HCT116 (cell line): ENCODE measurements at regions not wholly inside any gene's neighbourhood (a gene's known extent, or its start where the extent isn't known, plus 50 kb on each side); places are given as distances from the start of the nearest gene placed in this dataset.

Source experiments
- ATAC-seq: fragments of 200-7000 bp; cut with Tn5 transposase; 2 replicates; pipeline ENCODE4 v1.9.1; 2020; ENCODE audit warnings: mild to moderate bottlenecking, moderate library complexity
- BruUV-seq: library from RNA; stranded (reverse); fragments of 400-500 nt; replicated peaks from 2 replicates; lab custom pipeline; 2021; lab: Mats Ljungman, UMichigan
- CTCF ChIA-PET: fragments of 300-600 bp; sonication (Branson Sonifier 250); formaldehyde crosslinking; loops from one replicate; lab custom pipeline; 2021; ENCODE audit warnings: antibody characterized with exemption; lab: Charles Lee
- POLR2A ChIA-PET: fragments of 300-600, 350-600 bp; sonication (Branson Sonifier 250); formaldehyde crosslinking; loops from one replicate; lab custom pipeline; 2021; ENCODE audit warnings: antibody characterized with exemption; lab: Charles Lee
- RAD21 ChIA-PET, 2 experiments: fragments of 300-600 bp; sonication (Branson Sonifier 250); formaldehyde crosslinking; loops; one replicate each; lab custom pipeline; 2023; ENCODE audit warnings: low total read pairs in 2 of 2; ENCODE audit not compliant: uncharacterized antibody in 2 of 2, unreplicated experiment in 2 of 2, low non-redundant PET in 1 of 2; lab: Charles Lee
- DNase-seq: peaks from one replicate; pipeline ENCODE4 v3.0.0-alpha.2; 2010; ENCODE audit warnings: low read depth, low spot score
- H2AFZ ChIP-seq: fragments of 200-600 bp; shearing (Covaris generic), sonication (generic); 2 replicates; pipeline ENCODE4 v1.6.1; 2017; ENCODE audit warnings: low read depth, mixed run types, mixed read lengths, antibody characterized with exemption, low read length; ENCODE audit not compliant: poor library complexity, severe bottlenecking
- H3K27ac ChIP-seq: 2 replicates; pipeline ENCODE4 v1.5.1; 2012; ENCODE audit warnings: low read depth, low read length
- H3K27me3 ChIP-seq: fragments of 200-600 bp; sonication (generic); 2 replicates; pipeline ENCODE4 v1.6.1; 2016; ENCODE audit warnings: mixed run types, low read length, mixed read lengths; ENCODE audit not compliant: insufficient read depth
- H3K36me3 ChIP-seq, 2 experiments: fragments of 200-500 bp in 1 of 2; fragments of 200-600 bp in 1 of 2; sonication (Bioruptor generic) in 1 of 2; sonication (generic) in 1 of 2; 2 replicates each; pipeline versions ENCODE4 v1.5.1 to v1.6.1; 2014 to 2016; ENCODE audit warnings: low read length in 2 of 2, inconsistent platforms in 1 of 2, mixed read lengths in 1 of 2, mixed run types in 1 of 2; ENCODE audit not compliant: insufficient read depth in 2 of 2, control insufficient read depth in 1 of 2
- H3K4me1 ChIP-seq, 2 experiments: fragments of 200-600 bp in 1 of 2; sonication (generic) in 1 of 2; 2 replicates each; pipeline versions ENCODE4 v1.5.1 to v1.6.1; 2012 to 2017; ENCODE audit warnings: low read length in 2 of 2, inconsistent platforms in 1 of 2, mild to moderate bottlenecking in 1 of 2, mixed read lengths in 1 of 2, mixed run types in 1 of 2, moderate library complexity in 1 of 2; ENCODE audit not compliant: insufficient read depth in 2 of 2, control insufficient read depth in 1 of 2
- H3K4me2 ChIP-seq: fragments of 200-600 bp; sonication (generic); 2 replicates; pipeline ENCODE4 v1.6.1; 2017; ENCODE audit warnings: mixed run types, low read length, mixed read lengths
- H3K4me3 ChIP-seq, 2 experiments: fragments of 200-600 bp in 1 of 2; sonication (generic) in 1 of 2; replicated peaks in 1 of 2; 2 replicates each; pipeline ENCODE4 v1.5.1; 2011 to 2016; ENCODE audit warnings: low read length in 2 of 2, control low read depth in 1 of 2, low read depth in 1 of 2, mild to moderate bottlenecking in 1 of 2, mixed read lengths in 1 of 2, mixed run types in 1 of 2
- H3K79me2 ChIP-seq: fragments of 200-600 bp; sonication (generic); 2 replicates; pipeline ENCODE4 v1.6.1; 2017; ENCODE audit warnings: mild to moderate bottlenecking, mixed run types, low read length, moderate library complexity, mixed read lengths; ENCODE audit not compliant: insufficient read depth
- H3K9ac ChIP-seq: fragments of 200-600 bp; sonication (generic); 2 replicates; pipeline ENCODE4 v1.6.1; 2016; ENCODE audit warnings: low read length, mixed read lengths
- H3K9me2 ChIP-seq: fragments of 200-600 bp; sonication (generic), shearing (Covaris generic); 2 replicates; pipeline ENCODE4 v1.6.1; 2017; ENCODE audit warnings: mixed run types, mild to moderate bottlenecking, moderate library complexity; ENCODE audit not compliant: insufficient read depth
- H3K9me3 ChIP-seq, 2 experiments: fragments of 200-500 bp in 1 of 2; fragments of 200-600 bp in 1 of 2; sonication (Bioruptor generic) in 1 of 2; sonication (generic) in 1 of 2; 2 replicates each; pipeline ENCODE4 v1.6.1; 2014 to 2017; ENCODE audit warnings: low read length in 2 of 2, mixed read lengths in 2 of 2, inconsistent platforms in 1 of 2, low read depth in 1 of 2, mild to moderate bottlenecking in 1 of 2, mixed run types in 1 of 2, moderate library complexity in 1 of 2; ENCODE audit not compliant: control insufficient read depth in 1 of 2, insufficient read depth in 1 of 2
- H4K20me1 ChIP-seq: fragments of 200-600 bp; sonication (generic), shearing (Covaris generic); 2 replicates; pipeline ENCODE4 v1.6.1; 2017; ENCODE audit warnings: mixed run types, mild to moderate bottlenecking, moderate library complexity; ENCODE audit not compliant: insufficient read depth
- ATF3 ChIP-seq: IDR thresholded peaks from 2 replicates; pipeline ENCODE4 v1.6.1; 2012
- CTCF ChIP-seq, 3 experiments: fragments of 200-600 bp in 1 of 3; sonication (generic) in 1 of 3; IDR thresholded peaks in 2 of 3; conservative IDR thresholded peaks in 1 of 3; 2 replicates each; pipeline ENCODE4 v1.5.1; 2012 to 2017; ENCODE audit warnings: low read depth in 2 of 3, low read length in 2 of 3, antibody characterized with exemption in 1 of 3, borderline replicate concordance in 1 of 3, control low read depth in 1 of 3, mild to moderate bottlenecking in 1 of 3, mixed read lengths in 1 of 3, mixed run types in 1 of 3, moderate library complexity in 1 of 3; ENCODE audit not compliant: insufficient read depth in 1 of 3
- ELF1 ChIP-seq: IDR thresholded peaks from 2 replicates; pipeline ENCODE4 v1.6.1; 2012; ENCODE audit warnings: low read depth, borderline replicate concordance
- JUND ChIP-seq: IDR thresholded peaks from 2 replicates; pipeline ENCODE4 v1.6.1; 2012
- MAX ChIP-seq: IDR thresholded peaks from 2 replicates; pipeline ENCODE4 v1.6.1; 2012
- POLR2A ChIP-seq: IDR thresholded peaks from 2 replicates; pipeline ENCODE4 v1.7.0; 2011; ENCODE audit warnings: borderline replicate concordance; ENCODE audit not compliant: insufficient read depth, insufficient read length; ENCODE audit errors: extremely low read depth
- POLR2AphosphoS5 ChIP-seq: IDR thresholded peaks from 2 replicates; pipeline ENCODE4 v1.6.1; 2011; ENCODE audit warnings: mild to moderate bottlenecking, low read depth, low read length, moderate library complexity
- REST ChIP-seq: IDR thresholded peaks from 2 replicates; pipeline ENCODE4 v1.6.1; 2012; ENCODE audit warnings: low read depth
- SRF ChIP-seq: IDR thresholded peaks from 2 replicates; pipeline ENCODE4 v1.6.1; 2012; ENCODE audit warnings: low read depth
- YY1 ChIP-seq: IDR thresholded peaks from 2 replicates; pipeline ENCODE4 v1.6.1; 2011; ENCODE audit warnings: low read length, low read depth, moderate library complexity, mild to moderate bottlenecking; ENCODE audit not compliant: insufficient replicate concordance; ENCODE audit errors: extremely low read depth
- intact Hi-C: fragments of 100-400 bp; cut with micrococcal nuclease; formaldehyde crosslinking; loops from 2 replicates; pipeline ENCODE4 v1.10.0; 2022

- TF ChIP-seq REST: no peak
- TF ChIP-seq POLR2AphosphoS5: no peak
Measured at GRCh38 chr12:104863296-104863948, 94.7 kb downstream of the SLC41A2 start (continued).

- H3K79me2 ChIP-seq: no peaks in the 10 kb centered on the region
- intact Hi-C loops: no loop called here
- ATAC-seq (no peak), DNase-seq (no peak)
- RAD21 ChIA-PET: no interaction called here
- no peaks in the 10 kb centered on the region for H3K9me3 ChIP-seq
- H2AFZ ChIP-seq: no peak overlapping the region
- H3K27me3 ChIP-seq: no peaks in the 10 kb centered on the region
- no peak overlapping the region for H3K9ac ChIP-seq
- POLR2A ChIA-PET: no interaction called here
- no peak overlapping the region for H3K4me3 ChIP-seq
- no peaks in the 10 kb centered on the region for H3K36me3 ChIP-seq
- no TSS peak for BruUV-seq
- TF ChIP-seq CTCF (IDR thresholded peaks at IDR 0.05 in 2 of 3, conservative IDR thresholded peaks at IDR 0.05 in 1 of 3; ENCODE audit: borderline replicate concordance in 1 of 3, insufficient read depth in 1 of 3, low read depth in 2 of 3, low read length in 2 of 3) (no peak), MAX (no peak), ELF1 (no peak), SRF (no peak), JUND (no peak), YY1 (no peak), ATF3 (no peak), POLR2A (no peak)
- H3K4me2 ChIP-seq: no peak overlapping the region
- H3K4me1 ChIP-seq: no peaks in the 10 kb centered on the region
- H4K20me1 ChIP-seq: no peaks in the 10 kb centered on the region
- no peaks in the 10 kb centered on the region for H3K9me2 ChIP-seq
- CTCF ChIA-PET: no interaction called here
- no peak overlapping the region for H3K27ac ChIP-seq
Measured at GRCh38 chr12:104858611-104859543, 99.2 kb downstream of the SLC41A2 start.
